ENCODE measurements at regions not wholly inside any gene's neighbourhood (a gene's known extent, or its start where the extent isn't known, plus 50 kb on each side); places are given as distances from the start of the nearest gene placed in this dataset.

DNA sequence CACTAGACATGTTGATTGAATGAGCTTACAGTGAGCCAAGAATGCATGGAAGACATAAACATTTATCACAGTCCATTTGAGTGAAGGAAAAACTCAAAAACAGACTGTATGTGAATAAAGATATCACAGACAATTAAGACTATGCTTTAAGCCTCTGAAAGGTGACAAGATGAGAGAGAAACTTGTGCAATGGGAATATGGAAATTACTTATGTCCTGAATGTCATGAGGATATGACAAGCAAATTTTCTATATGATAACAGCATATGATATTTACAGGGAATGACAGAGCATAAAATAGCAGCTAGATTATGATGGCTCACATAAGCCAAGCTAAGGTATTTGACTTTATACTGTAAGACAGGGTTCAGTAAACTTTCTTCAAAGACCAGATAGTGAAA lies 1153.1 kb upstream of the USP15 start:
- TF ChIP-seq EZH2phosphoT487 (IDR thresholded peaks at IDR 0.05) (no peak), EZH2 (IDR thresholded peaks at IDR 0.05) (no peak)
- TF ChIP-seq, protein P1, sequence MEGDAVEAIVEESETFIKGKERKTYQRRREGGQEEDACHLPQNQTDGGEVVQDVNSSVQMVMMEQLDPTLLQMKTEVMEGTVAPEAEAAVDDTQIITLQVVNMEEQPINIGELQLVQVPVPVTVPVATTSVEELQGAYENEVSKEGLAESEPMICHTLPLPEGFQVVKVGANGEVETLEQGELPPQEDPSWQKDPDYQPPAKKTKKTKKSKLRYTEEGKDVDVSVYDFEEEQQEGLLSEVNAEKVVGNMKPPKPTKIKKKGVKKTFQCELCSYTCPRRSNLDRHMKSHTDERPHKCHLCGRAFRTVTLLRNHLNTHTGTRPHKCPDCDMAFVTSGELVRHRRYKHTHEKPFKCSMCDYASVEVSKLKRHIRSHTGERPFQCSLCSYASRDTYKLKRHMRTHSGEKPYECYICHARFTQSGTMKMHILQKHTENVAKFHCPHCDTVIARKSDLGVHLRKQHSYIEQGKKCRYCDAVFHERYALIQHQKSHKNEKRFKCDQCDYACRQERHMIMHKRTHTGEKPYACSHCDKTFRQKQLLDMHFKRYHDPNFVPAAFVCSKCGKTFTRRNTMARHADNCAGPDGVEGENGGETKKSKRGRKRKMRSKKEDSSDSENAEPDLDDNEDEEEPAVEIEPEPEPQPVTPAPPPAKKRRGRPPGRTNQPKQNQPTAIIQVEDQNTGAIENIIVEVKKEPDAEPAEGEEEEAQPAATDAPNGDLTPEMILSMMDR (IDR thresholded peaks at IDR 0.05) = no peak
